Keratinocyte (primary cell): ENCODE measurements at regions not wholly inside any gene's neighbourhood (a gene's known extent, or its start where the extent isn't known, plus 50 kb on each side); places are given as distances from the start of the nearest gene placed in this dataset.

Experiments
- EZH2 ChIP-seq: IDR thresholded peaks from one replicate; pipeline ENCODE4 v1.6.1; 2012; ENCODE audit warnings: inconsistent platforms, mild to moderate bottlenecking, low read length, moderate library complexity
- TF ChIP-seq, protein P1 (sequence below), 3 experiments: IDR thresholded peaks in 1 of 3; conservative IDR thresholded peaks in 1 of 3; optimal IDR thresholded peaks in 1 of 3; 2 replicates in 2 of 3; 3 replicates in 1 of 3; pipeline versions ENCODE3 to v1.5.1; 2011; ENCODE audit warnings: low read length in 3 of 3, mild to moderate bottlenecking in 3 of 3, moderate library complexity in 2 of 3, control low read depth in 1 of 3, inconsistent platforms in 1 of 3; ENCODE audit not compliant: insufficient read depth in 2 of 3; ENCODE audit errors: extremely low read depth in 1 of 3

DNA sequence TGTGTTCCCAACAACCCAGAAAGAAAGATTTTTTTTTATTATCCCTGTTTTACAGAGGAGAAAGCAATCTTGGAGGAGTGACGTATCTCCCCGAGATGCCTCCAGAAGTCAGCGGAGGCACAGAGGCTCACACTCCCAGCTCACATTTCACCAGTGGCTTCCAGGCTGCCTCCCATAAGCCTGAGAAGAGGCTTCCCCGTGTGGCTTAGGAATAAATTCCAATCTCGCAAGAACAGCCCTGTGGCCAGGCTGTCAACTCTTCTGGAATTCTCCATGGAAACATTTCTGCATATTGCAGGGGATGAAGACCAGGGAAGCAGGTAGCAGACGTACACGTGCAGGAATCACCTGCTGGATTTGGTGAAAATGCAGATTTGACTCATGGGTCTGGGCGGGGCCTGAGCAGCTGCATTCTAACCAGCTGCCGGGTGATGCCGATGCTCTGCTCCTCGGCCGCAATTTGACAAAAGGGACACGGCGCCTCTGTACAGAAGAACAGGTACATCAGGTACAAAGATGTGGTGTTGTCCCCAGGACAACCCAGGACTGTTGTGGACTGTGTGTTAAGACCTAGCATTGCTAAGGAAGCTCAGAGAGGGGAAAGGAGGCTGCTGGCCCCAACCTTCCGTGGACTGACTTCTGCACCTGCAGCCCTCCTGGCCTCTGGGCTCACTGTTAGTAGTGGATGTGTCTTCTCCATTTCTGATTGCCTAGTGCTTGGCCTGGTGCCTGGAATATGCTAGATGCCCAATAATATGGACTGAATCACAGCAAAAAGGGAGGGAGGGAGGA is 114.2 kb upstream of the ID2 start:
- TF ChIP-seq, protein P1, sequence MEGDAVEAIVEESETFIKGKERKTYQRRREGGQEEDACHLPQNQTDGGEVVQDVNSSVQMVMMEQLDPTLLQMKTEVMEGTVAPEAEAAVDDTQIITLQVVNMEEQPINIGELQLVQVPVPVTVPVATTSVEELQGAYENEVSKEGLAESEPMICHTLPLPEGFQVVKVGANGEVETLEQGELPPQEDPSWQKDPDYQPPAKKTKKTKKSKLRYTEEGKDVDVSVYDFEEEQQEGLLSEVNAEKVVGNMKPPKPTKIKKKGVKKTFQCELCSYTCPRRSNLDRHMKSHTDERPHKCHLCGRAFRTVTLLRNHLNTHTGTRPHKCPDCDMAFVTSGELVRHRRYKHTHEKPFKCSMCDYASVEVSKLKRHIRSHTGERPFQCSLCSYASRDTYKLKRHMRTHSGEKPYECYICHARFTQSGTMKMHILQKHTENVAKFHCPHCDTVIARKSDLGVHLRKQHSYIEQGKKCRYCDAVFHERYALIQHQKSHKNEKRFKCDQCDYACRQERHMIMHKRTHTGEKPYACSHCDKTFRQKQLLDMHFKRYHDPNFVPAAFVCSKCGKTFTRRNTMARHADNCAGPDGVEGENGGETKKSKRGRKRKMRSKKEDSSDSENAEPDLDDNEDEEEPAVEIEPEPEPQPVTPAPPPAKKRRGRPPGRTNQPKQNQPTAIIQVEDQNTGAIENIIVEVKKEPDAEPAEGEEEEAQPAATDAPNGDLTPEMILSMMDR (optimal IDR thresholded peaks at IDR 0.05 in 1 of 3, IDR thresholded peaks at IDR 0.05 in 1 of 3, conservative IDR thresholded peaks at IDR 0.05 in 1 of 3; ENCODE audit: extremely low read depth in 1 of 3, insufficient read depth in 2 of 3, low read length in 3 of 3): no peak
- no peak for TF ChIP-seq EZH2
